BLaER1 (cell line): ENCODE measurements at regions not wholly inside any gene's neighbourhood (a gene's known extent, or its start where the extent isn't known, plus 50 kb on each side); places are given as distances from the start of the nearest gene placed in this dataset.

Source experiments
- H3K27ac ChIP-seq: shearing (Covaris generic); formaldehyde crosslinking; 2 replicates; pipeline ENCODE4 v1.8.1; 2022
- H3K27me3 ChIP-seq: shearing (Covaris generic); formaldehyde crosslinking; 2 replicates; pipeline ENCODE4 v1.8.1; 2022
- H3K36me3 ChIP-seq: shearing (Covaris generic); formaldehyde crosslinking; 2 replicates; pipeline ENCODE4 v1.8.1; 2022
- H3K4me1 ChIP-seq: shearing (Covaris generic); formaldehyde crosslinking; 2 replicates; pipeline ENCODE4 v1.8.1; 2022
- H3K4me2 ChIP-seq: shearing (Covaris generic); formaldehyde crosslinking; 2 replicates; pipeline ENCODE4 v1.8.1; 2022
- H3K4me3 ChIP-seq: shearing (Covaris generic); formaldehyde crosslinking; 2 replicates; pipeline ENCODE4 v1.8.1; 2022
- H3K9ac ChIP-seq: shearing (Covaris generic); formaldehyde crosslinking; 2 replicates; pipeline ENCODE4 v1.8.1; 2022
- H3K9me3 ChIP-seq: shearing (Covaris generic); formaldehyde crosslinking; 2 replicates; pipeline ENCODE4 v1.8.1; 2022
- H4K20me1 ChIP-seq: shearing (Covaris generic); formaldehyde crosslinking; 2 replicates; pipeline ENCODE4 v1.8.1; 2022
- Cebpa-rat ChIP-seq: shearing (Covaris generic); IDR thresholded peaks from 2 replicates; pipeline ENCODE4 v1.8.1; 2022

DNA sequence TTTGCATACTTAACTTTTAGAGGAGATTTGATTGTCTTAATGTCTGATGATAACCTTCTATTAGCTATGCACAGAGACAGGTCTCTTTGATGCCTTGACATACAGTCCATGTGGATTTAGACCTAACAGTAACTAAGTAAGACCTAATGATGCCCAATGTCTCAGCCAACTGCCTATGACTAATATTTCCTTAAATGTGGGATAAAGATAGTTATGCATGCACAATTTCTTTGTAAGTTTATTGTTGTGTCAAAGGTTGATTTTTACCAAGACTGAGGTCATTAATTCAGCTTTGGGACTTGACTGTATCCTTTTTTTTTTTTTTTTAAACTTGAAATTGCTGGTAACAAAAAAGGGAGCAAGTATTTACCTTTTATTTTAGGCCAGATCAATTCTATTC lies 450.0 kb downstream of the HAO1 start:
- Histone ChIP-seq H3K4me2 (no peak overlapping the region), H3K4me3 (no peak overlapping the region), H3K27ac (no peak overlapping the region), H3K9me3 (peaks cover 13% of the 10 kb centered on the region), H4K20me1 (no peaks in the 10 kb centered on the region), H3K27me3 (no peaks in the 10 kb centered on the region), H3K9ac (no peak overlapping the region), H3K4me1 (no peaks in the 10 kb centered on the region), H3K36me3 (no peaks in the 10 kb centered on the region)
- no peak for TF ChIP-seq Cebpa-rat

DNA sequence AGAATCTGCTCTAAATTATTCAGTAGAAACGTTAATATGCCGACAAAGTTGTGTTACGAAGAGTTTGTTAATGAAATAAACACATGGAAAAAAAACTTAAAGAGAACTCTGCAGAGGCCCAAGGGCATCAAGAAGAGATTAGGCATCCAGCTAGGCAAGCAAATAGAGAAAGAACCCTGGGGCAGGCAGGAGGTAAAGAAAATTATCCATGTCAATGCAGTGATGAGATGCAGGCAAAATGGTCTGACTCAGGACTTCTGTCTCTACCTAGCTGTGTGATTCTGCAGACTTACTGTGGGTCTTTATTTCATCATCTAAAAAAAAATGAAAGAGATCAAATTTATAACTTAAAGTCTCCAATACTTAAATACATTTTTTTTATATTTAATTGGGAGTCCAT lies 448.0 kb downstream of the HAO1 start:
- no peak for TF ChIP-seq Cebpa-rat
- no peak overlapping the region for H3K4me3 ChIP-seq
- H3K4me1 ChIP-seq, result peaks cover 15% of the 10 kb centered on the region
- H3K36me3 ChIP-seq, result no peaks in the 10 kb centered on the region
- H3K9me3 ChIP-seq, result peaks cover 13% of the 10 kb centered on the region
- no peak overlapping the region for H3K9ac ChIP-seq
- no peak overlapping the region for H3K4me2 ChIP-seq
- H3K27me3 ChIP-seq, result no peaks in the 10 kb centered on the region
- no peaks in the 10 kb centered on the region for H4K20me1 ChIP-seq
- H3K27ac ChIP-seq, result no peak overlapping the region

DNA sequence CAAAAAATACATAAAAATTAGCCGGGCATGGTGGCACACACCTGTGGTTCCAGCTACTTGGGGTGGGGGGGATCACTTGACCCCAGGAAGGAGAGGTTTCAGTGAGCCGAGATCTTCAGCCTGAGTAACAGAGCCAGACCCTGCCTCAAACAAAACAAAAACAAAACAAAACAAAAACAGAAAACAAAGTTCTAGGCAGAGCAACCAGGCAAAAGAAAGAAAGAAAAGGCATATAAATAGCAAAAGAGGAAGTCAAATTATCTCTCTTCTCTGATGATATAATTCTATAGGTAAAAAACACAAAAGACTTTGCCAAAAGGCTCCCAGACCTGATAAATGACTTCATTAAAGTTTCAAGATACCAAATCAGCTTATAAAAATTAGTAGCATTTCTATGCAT lies 446.9 kb downstream of the HAO1 start:
- no peak overlapping the region for H3K9ac ChIP-seq
- H4K20me1 ChIP-seq, result no peaks in the 10 kb centered on the region
- no peaks in the 10 kb centered on the region for H3K36me3 ChIP-seq
- H3K4me1 ChIP-seq, result peaks cover 15% of the 10 kb centered on the region
- no peak overlapping the region for H3K4me2 ChIP-seq
- H3K4me3 ChIP-seq, result no peak overlapping the region
- H3K27me3 ChIP-seq, result no peaks in the 10 kb centered on the region
- peaks cover 13% of the 10 kb centered on the region for H3K9me3 ChIP-seq
- no peak overlapping the region for H3K27ac ChIP-seq
- no peak for TF ChIP-seq Cebpa-rat

DNA sequence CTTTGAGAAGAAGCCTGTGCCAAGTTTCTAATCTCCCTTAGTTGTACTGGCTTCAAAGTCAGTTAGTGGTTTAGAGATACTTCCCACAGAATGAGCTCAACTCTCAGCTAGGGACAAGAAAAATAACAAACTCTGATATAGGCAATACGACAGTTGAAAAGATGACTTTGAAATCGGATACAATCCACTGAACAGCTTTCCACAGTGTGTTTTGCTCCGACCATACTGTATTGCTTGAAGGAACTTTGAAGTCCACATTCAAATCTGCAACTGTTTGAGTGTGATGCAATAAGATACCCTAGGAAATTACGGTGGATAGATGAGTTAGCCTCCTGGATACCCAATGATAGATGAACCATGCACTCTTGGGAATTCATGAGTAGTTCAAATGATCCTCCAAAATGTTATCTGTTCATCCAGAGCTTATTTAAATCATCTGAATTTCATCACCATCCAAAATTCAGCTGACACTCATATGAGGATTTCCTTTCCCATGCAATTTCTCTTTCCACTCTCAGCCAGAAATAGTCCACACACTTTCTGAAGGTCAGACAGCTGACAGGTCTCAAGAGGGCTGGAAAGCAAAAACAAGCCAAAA lies 443.8 kb downstream of the HAO1 start:
- H3K9me3 ChIP-seq, result peaks cover 13% of the 10 kb centered on the region
- H3K4me1 ChIP-seq, result peaks cover 15% of the 10 kb centered on the region
- H3K9ac ChIP-seq, result 0 out of 2 replicates have a peak overlapping the region, but pooled peaks have one; percentile 9
- TF ChIP-seq Cebpa-rat, result peak; percentile 31; the same call in 1 of the 2 replicates
- no peak overlapping the region for H3K4me3 ChIP-seq
- no peaks in the 10 kb centered on the region for H4K20me1 ChIP-seq
- H3K27ac ChIP-seq, result 0 out of 2 replicates have a peak overlapping the region, but pooled peaks have one; percentile 47
- H3K36me3 ChIP-seq, result no peaks in the 10 kb centered on the region
- peak overlapping the region; percentile 48 for H3K4me2 ChIP-seq
- H3K27me3 ChIP-seq, result no peaks in the 10 kb centered on the region

DNA sequence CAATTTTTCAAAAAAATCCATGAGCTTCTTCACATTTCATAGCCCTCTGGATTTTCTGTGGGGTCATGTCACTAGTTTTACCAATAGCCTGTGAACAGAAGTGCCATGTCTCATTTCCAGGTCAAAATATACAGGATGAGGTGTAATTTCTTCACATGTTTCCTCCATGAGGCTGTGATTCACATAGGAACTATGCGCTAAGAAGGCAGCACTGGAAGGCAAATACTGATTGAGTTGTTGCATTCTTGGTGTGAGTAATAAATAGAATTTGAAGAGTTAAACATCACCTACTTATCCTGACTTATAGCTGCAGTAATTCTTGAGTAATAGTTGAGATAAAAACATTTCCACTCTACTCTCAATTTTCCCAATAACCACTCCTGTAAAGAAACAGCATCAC lies 442.3 kb downstream of the HAO1 start:
- H4K20me1 ChIP-seq, result no peaks in the 10 kb centered on the region
- no peaks in the 10 kb centered on the region for H3K27me3 ChIP-seq
- H3K36me3 ChIP-seq, result no peaks in the 10 kb centered on the region
- H3K4me2 ChIP-seq, result no peak overlapping the region
- H3K4me1 ChIP-seq, result peaks cover 15% of the 10 kb centered on the region
- no peak overlapping the region for H3K9ac ChIP-seq
- peaks cover 13% of the 10 kb centered on the region for H3K9me3 ChIP-seq
- TF ChIP-seq Cebpa-rat, result no peak
- H3K4me3 ChIP-seq, result no peak overlapping the region
- H3K27ac ChIP-seq, result no peak overlapping the region

DNA sequence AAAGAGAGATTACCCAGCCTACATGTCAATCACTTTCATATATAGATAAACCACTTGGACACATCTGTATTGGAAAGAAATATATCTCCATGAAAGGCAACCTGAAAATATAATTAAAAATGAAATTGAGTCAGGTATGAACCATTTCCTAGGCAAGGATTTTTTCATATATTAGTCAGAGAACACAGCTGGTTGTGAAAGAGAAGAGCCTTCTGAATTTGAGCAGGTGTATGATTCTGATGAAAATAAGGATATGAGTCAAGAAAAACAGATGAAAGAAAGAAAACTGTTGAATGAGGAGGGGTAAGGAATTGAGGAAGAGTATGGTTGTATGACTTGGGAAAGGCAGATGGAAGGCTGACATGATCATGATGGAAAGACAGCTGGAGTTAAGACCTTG lies 441.1 kb downstream of the HAO1 start:
- Histone ChIP-seq H3K9me3 (peaks cover 9% of the 10 kb centered on the region), H3K4me3 (no peak overlapping the region), H3K9ac (no peak overlapping the region), H3K4me1 (peaks cover 22% of the 10 kb centered on the region), H4K20me1 (no peaks in the 10 kb centered on the region), H3K4me2 (no peak overlapping the region), H3K27ac (no peak overlapping the region), H3K36me3 (no peaks in the 10 kb centered on the region), H3K27me3 (no peaks in the 10 kb centered on the region)
- no peak for TF ChIP-seq Cebpa-rat

DNA sequence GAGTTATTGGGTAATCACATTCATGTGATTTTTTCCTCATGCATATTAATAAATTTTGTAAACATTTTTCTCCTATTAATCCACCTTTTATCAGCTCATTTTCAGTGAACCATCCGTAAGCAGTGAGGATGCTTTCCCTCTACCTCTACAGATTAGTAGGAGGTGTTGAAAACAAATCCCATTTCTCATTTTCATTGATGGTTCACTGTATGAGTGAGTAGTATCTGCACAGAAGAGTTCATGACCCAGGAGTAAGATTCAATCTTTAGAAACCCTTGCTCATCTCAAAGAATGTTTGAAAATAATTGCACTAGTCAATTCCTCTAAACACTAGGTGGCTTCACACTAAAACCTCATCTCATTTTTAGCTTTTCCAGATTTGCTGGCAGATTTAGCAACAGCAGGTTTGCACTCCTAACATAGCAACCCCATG lies 440.0 kb downstream of the HAO1 start:
- Histone ChIP-seq H3K9ac (no peak overlapping the region), H3K4me1 (peaks cover 22% of the 10 kb centered on the region), H3K9me3 (no peaks in the 10 kb centered on the region), H4K20me1 (no peaks in the 10 kb centered on the region), H3K36me3 (no peaks in the 10 kb centered on the region), H3K27ac (no peak overlapping the region), H3K27me3 (no peaks in the 10 kb centered on the region), H3K4me2 (no peak overlapping the region), H3K4me3 (no peak overlapping the region)
- TF ChIP-seq Cebpa-rat, result no peak

DNA sequence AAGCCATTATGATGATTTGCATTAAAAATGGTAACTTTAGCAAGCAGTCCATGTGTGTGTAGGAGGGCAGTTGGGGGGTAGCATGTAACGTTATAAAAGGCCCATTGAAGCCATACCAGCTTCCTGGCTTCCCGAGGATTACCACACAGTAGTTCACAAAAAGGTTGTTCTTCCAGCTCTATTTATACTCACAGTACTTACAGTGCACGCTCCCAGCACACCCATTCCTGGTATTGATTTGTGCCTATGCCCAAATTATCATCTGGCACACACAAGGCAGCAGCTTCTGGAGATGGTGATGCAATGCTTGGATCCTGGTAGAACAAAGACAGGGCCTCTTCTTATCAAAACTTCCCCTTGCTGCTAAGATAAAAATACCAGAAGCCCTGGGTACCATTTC lies 436.8 kb downstream of the HAO1 start:
- no peak for TF ChIP-seq Cebpa-rat
- Histone ChIP-seq H3K9ac (no peak overlapping the region), H4K20me1 (no peaks in the 10 kb centered on the region), H3K4me3 (no peak overlapping the region), H3K27ac (no peak overlapping the region), H3K4me1 (peaks cover 7% of the 10 kb centered on the region; the same call in 1 of the 2 replicates), H3K9me3 (no peaks in the 10 kb centered on the region), H3K36me3 (no peaks in the 10 kb centered on the region), H3K4me2 (peak overlapping the region; percentile 18; the same call in 1 of the 2 replicates), H3K27me3 (no peaks in the 10 kb centered on the region)

DNA sequence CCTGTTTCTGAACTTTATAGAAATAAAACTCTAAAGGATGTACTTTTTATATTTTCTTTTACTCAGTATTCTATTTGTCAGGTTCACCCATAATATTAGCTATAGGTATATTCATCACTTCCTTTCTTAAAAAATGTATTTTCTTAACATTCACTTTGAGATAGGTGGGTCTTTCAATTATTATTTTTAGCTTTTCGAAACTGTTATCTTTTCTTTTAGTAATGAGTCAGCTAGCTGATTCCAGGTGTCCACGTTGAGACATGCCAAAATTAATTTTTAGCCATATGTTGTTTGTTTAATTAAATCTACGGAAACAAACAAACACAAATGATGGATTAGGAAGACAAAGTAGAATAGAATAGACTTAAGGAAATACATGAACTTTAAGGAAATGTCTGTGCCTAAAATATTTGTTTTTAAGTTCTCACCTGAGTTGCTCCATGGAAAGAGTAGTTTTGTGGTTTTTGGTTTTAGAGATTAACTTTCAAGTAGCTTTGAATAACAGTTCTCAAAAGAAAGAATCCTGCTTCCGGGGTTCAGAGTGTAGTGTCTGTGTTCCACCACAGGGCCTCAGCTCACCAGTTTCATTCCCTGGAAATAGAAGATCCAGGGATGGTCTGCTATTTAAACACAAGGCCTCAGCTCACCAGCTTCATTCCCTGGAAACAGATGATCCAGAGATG lies 435.0 kb downstream of the HAO1 start:
- no peaks in the 10 kb centered on the region for H3K27me3 ChIP-seq
- no peak overlapping the region for H3K9ac ChIP-seq
- H3K4me3 ChIP-seq, result no peak overlapping the region
- H3K4me2 ChIP-seq, result no peak overlapping the region
- no peaks in the 10 kb centered on the region for H4K20me1 ChIP-seq
- H3K36me3 ChIP-seq, result no peaks in the 10 kb centered on the region
- TF ChIP-seq Cebpa-rat, result no peak
- H3K9me3 ChIP-seq, result no peaks in the 10 kb centered on the region
- H3K4me1 ChIP-seq, result peaks cover 7% of the 10 kb centered on the region; the same call in 1 of the 2 replicates
- no peak overlapping the region for H3K27ac ChIP-seq

DNA sequence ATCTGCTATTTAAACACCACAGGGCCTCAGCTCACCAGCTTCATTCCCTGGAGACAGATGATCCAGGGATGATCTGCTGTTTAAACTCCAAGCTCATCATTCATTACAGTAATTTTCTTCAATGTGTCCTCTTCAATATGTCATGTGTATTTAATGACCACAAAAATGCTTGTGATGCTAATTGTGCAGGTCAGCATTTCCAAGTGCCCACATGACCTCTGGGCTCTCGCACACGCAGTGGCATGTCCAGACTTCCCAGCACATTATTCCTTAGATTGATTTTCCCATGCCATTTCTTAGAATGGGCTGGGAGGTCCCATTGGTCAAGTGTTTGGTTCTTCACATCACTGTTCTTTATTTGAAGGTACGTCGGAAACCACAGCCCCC lies 434.4 kb downstream of the HAO1 start:
- no peaks in the 10 kb centered on the region for H3K36me3 ChIP-seq
- H3K4me2 ChIP-seq, result no peak overlapping the region

More for the DNA sequence above, 434.4 kb downstream of the HAO1 start:
- H3K27me3 ChIP-seq, result no peaks in the 10 kb centered on the region
- peaks cover 7% of the 10 kb centered on the region; the same call in 1 of the 2 replicates for H3K4me1 ChIP-seq
- TF ChIP-seq Cebpa-rat, result no peak
- H3K9ac ChIP-seq, result no peak overlapping the region
- no peaks in the 10 kb centered on the region for H4K20me1 ChIP-seq
- no peaks in the 10 kb centered on the region for H3K9me3 ChIP-seq
- H3K4me3 ChIP-seq, result no peak overlapping the region
- H3K27ac ChIP-seq, result no peak overlapping the region
